Endothelial cell of umbilical vein (primary cell): ENCODE measurements at regions not wholly inside any gene's neighbourhood (a gene's known extent, or its start where the extent isn't known, plus 50 kb on each side); places are given as distances from the start of the nearest gene placed in this dataset.

Source experiments
- BruUV-seq: library from RNA; stranded (reverse); fragments of 400-500 nt; replicated peaks from 2 replicates; lab custom pipeline; 2021; lab: Mats Ljungman, UMichigan
- CTCF ChIA-PET: fragments of 300-600, 350-600 bp; sonication (Branson Sonifier 250); formaldehyde crosslinking; loops from one replicate; lab custom pipeline; 2021; ENCODE audit warnings: antibody characterized with exemption, inconsistent platforms; lab: Charles Lee
- POLR2A ChIA-PET: fragments of 300-600, 350-600 bp; sonication (Branson Sonifier 250); formaldehyde crosslinking; loops from one replicate; lab custom pipeline; 2021; ENCODE audit warnings: antibody characterized with exemption, inconsistent platforms; lab: Charles Lee
- DNase-seq: peaks from one replicate; pipeline ENCODE4 v3.0.0-alpha.2; 2011; ENCODE audit warnings: low read depth, low spot score
- FAIRE-seq: peaks from 2 replicates; lab custom pipeline; 2011; peaks lifted over from hg19 to GRCh38; lab: Jason Lieb, UNC
- H2AFZ ChIP-seq: 2 replicates; pipeline ENCODE4 v1.6.0; 2012; ENCODE audit warnings: low read depth, low read length, control low read depth, inconsistent platforms
- H3K27ac ChIP-seq: 2 replicates; pipeline ENCODE4 v1.5.1; 2011; ENCODE audit warnings: low read depth, mild to moderate bottlenecking, control low read depth, low read length, moderate library complexity; ENCODE audit not compliant: insufficient read depth
- H3K27me3 ChIP-seq, 2 experiments: 2 replicates each; pipeline versions ENCODE4 v1.6.0 to v1.6.1; 2011; ENCODE audit warnings: low read length in 2 of 2, mixed read lengths in 1 of 2; ENCODE audit not compliant: control insufficient read depth in 2 of 2, insufficient read depth in 2 of 2
- H3K36me3 ChIP-seq, 2 experiments: 2 replicates in 1 of 2; 3 replicates in 1 of 2; pipeline ENCODE4 v1.5.1; 2011; ENCODE audit warnings: low read length in 2 of 2, mild to moderate bottlenecking in 1 of 2, moderate library complexity in 1 of 2; ENCODE audit not compliant: control insufficient read depth in 2 of 2, insufficient read depth in 2 of 2; ENCODE audit errors: extremely low read depth in 1 of 2
- H3K4me1 ChIP-seq: 3 replicates; pipeline ENCODE4 v1.5.1; 2011; ENCODE audit warnings: mild to moderate bottlenecking, low read length; ENCODE audit not compliant: control insufficient read depth, insufficient read depth; ENCODE audit errors: extremely low read depth
- H3K4me2 ChIP-seq: 2 replicates; pipeline ENCODE4 v1.6.1; 2011; ENCODE audit warnings: low read length, control low read depth, mixed read lengths; ENCODE audit not compliant: insufficient read depth
- H3K4me3 ChIP-seq, 3 experiments: fragments of 200-600 bp in 1 of 3; sonication (generic), shearing (Covaris generic) in 1 of 3; replicated peaks in 1 of 3; 2 replicates each; pipeline ENCODE4 v1.5.1; 2011 to 2016; ENCODE audit warnings: control low read depth in 3 of 3, low read length in 3 of 3, mild to moderate bottlenecking in 2 of 3, inconsistent platforms in 1 of 3, low read depth in 1 of 3, moderate library complexity in 1 of 3; ENCODE audit not compliant: insufficient read depth in 1 of 3
- H3K79me2 ChIP-seq: 2 replicates; pipeline ENCODE4 v1.6.0; 2012; ENCODE audit warnings: low read length, inconsistent platforms; ENCODE audit not compliant: control insufficient read depth, insufficient read depth
- H3K9ac ChIP-seq: replicated peaks from 2 replicates; pipeline ENCODE3; 2011; ENCODE audit warnings: low read length, control low read depth; ENCODE audit not compliant: insufficient read depth; ENCODE audit errors: extremely low read depth
- H3K9me1 ChIP-seq: replicated peaks from 3 replicates; pipeline ENCODE4 v1.6.0; 2011; ENCODE audit warnings: mild to moderate bottlenecking, low read length; ENCODE audit not compliant: control insufficient read depth, insufficient read depth; ENCODE audit errors: extremely low read depth
- H3K9me3 ChIP-seq: replicated peaks from 2 replicates; pipeline ENCODE4 v1.5.1; 2012; ENCODE audit warnings: low read length, inconsistent platforms; ENCODE audit not compliant: control insufficient read depth, insufficient read depth
- H4K20me1 ChIP-seq: replicated peaks from 2 replicates; pipeline ENCODE3; 2011; ENCODE audit warnings: mild to moderate bottlenecking, low read length; ENCODE audit not compliant: control insufficient read depth, insufficient read depth; ENCODE audit errors: extremely low read depth
- EZH2 ChIP-seq: IDR thresholded peaks from 2 replicates; pipeline ENCODE4 v1.6.1; 2012; ENCODE audit warnings: borderline replicate concordance, low read depth, mild to moderate bottlenecking, moderate library complexity, low read length, inconsistent platforms; ENCODE audit not compliant: severe bottlenecking
- FOS ChIP-seq: IDR thresholded peaks from 2 replicates; pipeline ENCODE4 v1.6.1; 2011; ENCODE audit warnings: mild to moderate bottlenecking, low read length, moderate library complexity, borderline replicate concordance; ENCODE audit not compliant: insufficient read depth
- GATA2 ChIP-seq: IDR thresholded peaks from 2 replicates; pipeline ENCODE4 v1.7.0; 2011; ENCODE audit warnings: low read depth, mild to moderate bottlenecking, moderate library complexity, mixed read lengths, low read length; ENCODE audit not compliant: insufficient read length, insufficient read depth
- JUN ChIP-seq: IDR thresholded peaks from 2 replicates; pipeline ENCODE4 v1.6.1; 2011; ENCODE audit warnings: borderline replicate concordance, low read depth; ENCODE audit not compliant: insufficient read length, insufficient read depth
- MAX ChIP-seq: IDR thresholded peaks from 2 replicates; pipeline ENCODE4 v1.6.1; 2011; ENCODE audit not compliant: insufficient read depth, insufficient read length
- MYC ChIP-seq: IDR thresholded peaks from one replicate; pipeline ENCODE4 v1.6.1; 2011; ENCODE audit warnings: mild to moderate bottlenecking, low read depth, low read length
- POLR2A ChIP-seq: IDR thresholded peaks from 2 replicates; pipeline ENCODE4 v1.6.1; 2012; ENCODE audit warnings: low read depth, mild to moderate bottlenecking, control low read depth, low read length
- POLR2AphosphoS5 ChIP-seq: IDR thresholded peaks from 2 replicates; pipeline ENCODE4 v1.6.1; 2012; ENCODE audit warnings: low read depth, mild to moderate bottlenecking, control low read depth, low read length, moderate library complexity; ENCODE audit not compliant: insufficient read depth
- dilution Hi-C: fragments of 300-500 bp; cut with MboI; formaldehyde crosslinking; loops from one replicate; pipeline ENCODE4 v1.15.0; 2019; ENCODE audit warnings: low sequenced_read_pairs; ENCODE audit not compliant: extremely low pct_ligation_motif_present
- intact Hi-C: fragments of 100-400 bp; cut with micrococcal nuclease; formaldehyde crosslinking; loops from one replicate; pipeline ENCODE4 v1.10.0; 2022
- TF ChIP-seq, protein P1 (sequence below), 2 donors: IDR thresholded peaks; 1 replicate in 1 of 2; 2 replicates in 1 of 2; pipeline ENCODE4 v1.5.1; 2011; ENCODE audit warnings: low read length in 2 of 2, mild to moderate bottlenecking in 2 of 2, moderate library complexity in 2 of 2, control low read depth in 1 of 2, inconsistent platforms in 1 of 2, low read depth in 1 of 2; ENCODE audit not compliant: insufficient read depth in 1 of 2; ENCODE audit errors: extremely low read depth in 1 of 2

- intact Hi-C loops (no loop called here), dilution Hi-C loops (no loop called here)
- Histone ChIP-seq H3K4me2 (no peak overlapping the region), H3K36me3 (no peaks in the 10 kb centered on the region), H3K27me3 (no peaks in the 10 kb centered on the region), H3K9me3 (peaks cover 4% of the 10 kb centered on the region), H3K27ac (no peak overlapping the region), H3K79me2 (no peaks in the 10 kb centered on the region), H3K9ac (no peak overlapping the region), H3K4me1 (no peaks in the 10 kb centered on the region), H4K20me1 (no peaks in the 10 kb centered on the region), H2AFZ (no peak overlapping the region), H3K4me3 (no peak overlapping the region), H3K9me1 (no peaks in the 10 kb centered on the region)
- ChIA-PET CTCF (no interaction called here), POLR2A (no interaction called here)
- DNase-seq, result no peak
- no TSS peak for BruUV-seq
- TF ChIP-seq FOS (no peak), GATA2 (no peak), POLR2A (no peak), MAX (no peak), EZH2 (no peak), POLR2AphosphoS5 (no peak), JUN (no peak), MYC (no peak)
- TF ChIP-seq, protein P1, sequence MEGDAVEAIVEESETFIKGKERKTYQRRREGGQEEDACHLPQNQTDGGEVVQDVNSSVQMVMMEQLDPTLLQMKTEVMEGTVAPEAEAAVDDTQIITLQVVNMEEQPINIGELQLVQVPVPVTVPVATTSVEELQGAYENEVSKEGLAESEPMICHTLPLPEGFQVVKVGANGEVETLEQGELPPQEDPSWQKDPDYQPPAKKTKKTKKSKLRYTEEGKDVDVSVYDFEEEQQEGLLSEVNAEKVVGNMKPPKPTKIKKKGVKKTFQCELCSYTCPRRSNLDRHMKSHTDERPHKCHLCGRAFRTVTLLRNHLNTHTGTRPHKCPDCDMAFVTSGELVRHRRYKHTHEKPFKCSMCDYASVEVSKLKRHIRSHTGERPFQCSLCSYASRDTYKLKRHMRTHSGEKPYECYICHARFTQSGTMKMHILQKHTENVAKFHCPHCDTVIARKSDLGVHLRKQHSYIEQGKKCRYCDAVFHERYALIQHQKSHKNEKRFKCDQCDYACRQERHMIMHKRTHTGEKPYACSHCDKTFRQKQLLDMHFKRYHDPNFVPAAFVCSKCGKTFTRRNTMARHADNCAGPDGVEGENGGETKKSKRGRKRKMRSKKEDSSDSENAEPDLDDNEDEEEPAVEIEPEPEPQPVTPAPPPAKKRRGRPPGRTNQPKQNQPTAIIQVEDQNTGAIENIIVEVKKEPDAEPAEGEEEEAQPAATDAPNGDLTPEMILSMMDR (IDR thresholded peaks at IDR 0.05; ENCODE audit: extremely low read depth in 1 of 2, insufficient read depth in 1 of 2, low read depth in 1 of 2, low read length in 2 of 2), result no peak
- FAIRE-seq, result no peak
These were observed 116.4 kb upstream of the SNTG2 start for GRCh38 chr2:834233-834632.
